GM20000 (cell line): ENCODE measurements at regions not wholly inside any gene's neighbourhood (a gene's known extent, or its start where the extent isn't known, plus 50 kb on each side); places are given as distances from the start of the nearest gene placed in this dataset.

Experiments
- DNase-seq: peaks from one replicate; pipeline ENCODE4 v3.0.0; 2012; ENCODE audit warnings: low spot score
- TF ChIP-seq, protein P1 (sequence below): IDR thresholded peaks from 2 replicates; pipeline ENCODE4 v1.5.1; 2012; ENCODE audit warnings: mild to moderate bottlenecking, control low read depth; ENCODE audit errors: extremely low read depth, missing control alignments

GRCh38 chr5:117107859-117108258, 533.2 kb upstream of the SEMA6A start:
- DNase-seq, result no peak
- TF ChIP-seq, protein P1, sequence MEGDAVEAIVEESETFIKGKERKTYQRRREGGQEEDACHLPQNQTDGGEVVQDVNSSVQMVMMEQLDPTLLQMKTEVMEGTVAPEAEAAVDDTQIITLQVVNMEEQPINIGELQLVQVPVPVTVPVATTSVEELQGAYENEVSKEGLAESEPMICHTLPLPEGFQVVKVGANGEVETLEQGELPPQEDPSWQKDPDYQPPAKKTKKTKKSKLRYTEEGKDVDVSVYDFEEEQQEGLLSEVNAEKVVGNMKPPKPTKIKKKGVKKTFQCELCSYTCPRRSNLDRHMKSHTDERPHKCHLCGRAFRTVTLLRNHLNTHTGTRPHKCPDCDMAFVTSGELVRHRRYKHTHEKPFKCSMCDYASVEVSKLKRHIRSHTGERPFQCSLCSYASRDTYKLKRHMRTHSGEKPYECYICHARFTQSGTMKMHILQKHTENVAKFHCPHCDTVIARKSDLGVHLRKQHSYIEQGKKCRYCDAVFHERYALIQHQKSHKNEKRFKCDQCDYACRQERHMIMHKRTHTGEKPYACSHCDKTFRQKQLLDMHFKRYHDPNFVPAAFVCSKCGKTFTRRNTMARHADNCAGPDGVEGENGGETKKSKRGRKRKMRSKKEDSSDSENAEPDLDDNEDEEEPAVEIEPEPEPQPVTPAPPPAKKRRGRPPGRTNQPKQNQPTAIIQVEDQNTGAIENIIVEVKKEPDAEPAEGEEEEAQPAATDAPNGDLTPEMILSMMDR, result no peak

DNA sequence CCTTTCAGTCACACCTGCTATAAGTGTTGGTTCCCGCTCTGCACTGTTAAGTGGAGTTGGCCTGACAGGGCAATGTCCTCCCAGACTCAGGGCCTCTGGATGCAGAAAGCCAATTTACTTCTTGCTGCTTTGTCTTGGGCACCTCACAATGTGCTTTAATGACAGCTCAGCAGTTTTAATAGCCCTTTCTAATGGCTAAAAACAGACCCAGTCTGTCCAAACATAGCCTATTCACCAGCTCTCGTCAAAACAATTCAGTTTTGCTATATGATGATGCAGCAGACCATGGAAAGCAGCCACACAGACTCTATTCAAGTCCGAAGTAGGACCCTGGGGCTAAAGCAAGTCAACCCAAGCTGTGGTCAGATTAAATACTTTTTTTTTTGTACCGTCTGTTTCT, 529.1 kb upstream of the SEMA6A start:
- TF ChIP-seq, protein P1, result no peak
- no peak for DNase-seq

DNA sequence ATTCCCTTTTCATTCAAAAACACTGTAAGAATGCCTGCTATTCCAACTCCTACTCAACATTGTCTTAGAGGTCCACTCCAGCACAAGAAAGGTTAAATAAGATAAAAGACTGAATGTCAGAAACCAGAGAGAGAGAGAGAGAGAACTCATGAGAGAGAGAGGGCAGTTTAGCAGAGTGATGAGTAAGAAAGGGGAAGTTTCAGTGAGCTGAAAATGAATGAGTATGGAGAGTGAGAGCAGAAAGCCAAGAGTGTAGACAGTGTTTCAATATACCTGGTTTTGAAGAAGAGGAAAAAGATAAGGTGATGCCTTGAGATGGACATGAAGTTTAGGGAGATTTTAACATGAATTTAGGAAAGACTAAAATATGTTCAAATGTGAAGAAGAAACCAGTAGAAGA, 528.0 kb upstream of the SEMA6A start:
- TF ChIP-seq, protein P1, result no peak
- DNase-seq, result no peak

DNA sequence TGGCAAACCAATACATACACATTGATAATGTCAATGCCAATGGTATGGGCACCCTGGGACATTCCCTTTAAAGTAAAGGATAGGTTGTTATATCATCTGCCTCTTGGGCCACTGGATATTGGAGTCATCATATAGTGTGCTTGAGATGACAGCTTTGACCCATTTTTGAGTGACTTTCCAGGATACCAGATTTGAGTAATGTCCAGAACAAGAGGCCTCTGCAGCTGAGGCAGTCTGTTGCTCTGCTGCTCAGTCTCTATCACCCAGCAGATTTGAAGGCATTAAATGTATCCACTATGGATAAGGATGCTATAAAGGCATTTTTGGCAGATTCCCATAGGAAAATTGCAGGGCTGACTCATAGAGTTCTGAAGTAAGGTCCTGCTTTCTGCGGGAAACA, 525.6 kb upstream of the SEMA6A start:
- TF ChIP-seq, protein P1, result no peak
- DNase-seq, result no peak

GRCh38 chr5:117098094-117098493, 523.5 kb upstream of the SEMA6A start:
- TF ChIP-seq, protein P1, result no peak
- no peak for DNase-seq

DNA sequence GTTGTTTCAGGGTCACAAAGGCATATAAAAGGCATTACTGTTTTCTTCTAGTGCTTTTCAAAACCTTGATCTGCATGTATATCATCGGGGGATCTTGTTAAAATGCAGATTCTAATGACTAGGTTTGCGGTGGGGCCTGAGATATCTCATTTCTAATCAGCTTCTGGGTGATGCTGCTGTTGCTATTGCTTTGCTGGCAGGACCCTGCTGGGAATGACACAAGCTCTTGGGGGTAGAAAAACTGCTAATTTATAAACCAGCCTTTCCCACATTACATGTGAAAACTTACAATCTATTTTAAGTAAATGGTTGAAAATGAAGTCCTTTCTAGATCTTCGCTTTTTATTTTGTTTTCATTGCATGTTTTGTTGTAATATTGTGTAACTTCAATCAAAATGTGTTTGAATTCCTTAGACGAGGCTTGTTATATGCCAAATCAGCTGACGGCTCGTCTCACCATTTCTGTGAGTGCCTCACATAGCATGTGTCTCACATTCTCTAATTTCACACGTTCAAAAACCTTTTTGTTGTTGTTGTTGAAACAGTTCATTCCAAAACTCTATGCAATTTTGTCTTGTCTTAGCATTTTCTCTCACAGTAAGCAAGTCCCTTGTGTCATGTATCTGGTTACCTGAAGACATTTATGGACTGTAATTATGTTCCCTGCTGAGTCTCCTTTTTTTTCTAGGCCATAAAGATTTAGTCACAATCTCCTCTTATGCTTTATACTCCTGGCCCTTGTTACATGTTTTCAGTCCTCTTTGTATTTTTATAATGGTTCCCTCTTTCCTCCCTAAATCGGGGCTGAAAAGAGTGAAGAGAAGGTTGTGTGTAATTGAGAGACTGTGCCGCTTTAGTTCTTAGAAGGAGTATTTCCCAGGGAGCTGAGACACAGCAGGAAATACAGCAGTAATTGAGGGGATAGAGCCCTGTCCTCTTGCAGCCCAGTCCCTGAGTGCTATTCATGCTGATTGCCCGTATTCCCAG, 521.0 kb upstream of the SEMA6A start:
- TF ChIP-seq, protein P1, result no peak
- no peak for DNase-seq

GRCh38 chr5:117094114-117094815, 519.6 kb upstream of the SEMA6A start:
- TF ChIP-seq, protein P1, result no peak
- DNase-seq, result no peak
